Activated naive CD4-positive, alpha-beta T cell treated with anti-CD3 and anti-CD28 coated beads, Interleukin-2, amount 50 U/mL, for 24 hours (primary cell): ENCODE measurements at regions not wholly inside any gene's neighbourhood (a gene's known extent, or its start where the extent isn't known, plus 50 kb on each side); places are given as distances from the start of the nearest gene placed in this dataset.

Source experiments
- H3K27ac Mint-ChIP-seq: one replicate; pipeline ENCODE4 v1.8.0; 2021; ENCODE audit warnings: mild to moderate bottlenecking, mixed read lengths
- H3K27me3 Mint-ChIP-seq: one replicate; pipeline ENCODE4 v1.8.0; 2021; ENCODE audit warnings: mixed read lengths
- H3K36me3 Mint-ChIP-seq: one replicate; pipeline ENCODE4 v1.8.0; 2021; ENCODE audit warnings: mixed read lengths
- H3K4me1 Mint-ChIP-seq: one replicate; pipeline ENCODE4 v1.8.0; 2021; ENCODE audit warnings: mixed read lengths
- H3K4me3 Mint-ChIP-seq: one replicate; pipeline ENCODE4 v1.8.0; 2021; ENCODE audit warnings: mild to moderate bottlenecking, mixed read lengths
- H3K9me3 Mint-ChIP-seq: one replicate; pipeline ENCODE4 v1.8.0; 2021; ENCODE audit warnings: mixed read lengths

GRCh38 chr5:2455878-2456277, 295.6 kb downstream of the IRX2 start:
- H3K27me3 Mint-ChIP-seq: no peaks in the 10 kb centered on the region
- H3K4me1 Mint-ChIP-seq: no peaks in the 10 kb centered on the region
- H3K4me3 Mint-ChIP-seq: no peak overlapping the region
- peaks cover 2% of the 10 kb centered on the region for H3K36me3 Mint-ChIP-seq
- H3K27ac Mint-ChIP-seq: no peak overlapping the region
- no peaks in the 10 kb centered on the region for H3K9me3 Mint-ChIP-seq

- H3K4me3 Mint-ChIP-seq: no peak overlapping the region
- H3K9me3 Mint-ChIP-seq: no peaks in the 10 kb centered on the region
- H3K36me3 Mint-ChIP-seq: peaks cover under 1% of the 10 kb centered on the region
- H3K4me1 Mint-ChIP-seq: no peaks in the 10 kb centered on the region
- H3K27ac Mint-ChIP-seq: no peak overlapping the region
- H3K27me3 Mint-ChIP-seq: no peaks in the 10 kb centered on the region
Measured at GRCh38 chr5:2454876-2455275, 296.6 kb downstream of the IRX2 start.

- H3K27ac Mint-ChIP-seq: no peak overlapping the region
- H3K36me3 Mint-ChIP-seq: no peaks in the 10 kb centered on the region
- H3K9me3 Mint-ChIP-seq: no peaks in the 10 kb centered on the region
- no peak overlapping the region for H3K4me3 Mint-ChIP-seq
- H3K4me1 Mint-ChIP-seq: no peaks in the 10 kb centered on the region
- no peaks in the 10 kb centered on the region for H3K27me3 Mint-ChIP-seq
Measured at GRCh38 chr5:2453781-2454180, 297.7 kb downstream of the IRX2 start.

GRCh38 chr5:2451100-2451499, 300.4 kb downstream of the IRX2 start:
- Mint-ChIP-seq H3K27ac (no peak overlapping the region), H3K4me1 (no peaks in the 10 kb centered on the region), H3K27me3 (no peaks in the 10 kb centered on the region), H3K36me3 (no peaks in the 10 kb centered on the region), H3K9me3 (no peaks in the 10 kb centered on the region), H3K4me3 (no peak overlapping the region)

- H3K27ac Mint-ChIP-seq: no peak overlapping the region
- H3K9me3 Mint-ChIP-seq: no peaks in the 10 kb centered on the region
- H3K4me1 Mint-ChIP-seq: no peaks in the 10 kb centered on the region
Measured at GRCh38 chr5:2442496-2443354, 308.8 kb downstream of the IRX2 start.

GRCh38 chr5:2441495-2442180, 309.8 kb downstream of the IRX2 start:
- no peaks in the 10 kb centered on the region for H3K36me3 Mint-ChIP-seq
- H3K4me3 Mint-ChIP-seq: no peak overlapping the region
- H3K27ac Mint-ChIP-seq: no peak overlapping the region
- no peaks in the 10 kb centered on the region for H3K4me1 Mint-ChIP-seq
- no peaks in the 10 kb centered on the region for H3K27me3 Mint-ChIP-seq
- H3K9me3 Mint-ChIP-seq: no peaks in the 10 kb centered on the region

More at GRCh38 chr5:2442496-2443354, 308.8 kb downstream of the IRX2 start:
- Mint-ChIP-seq H3K4me3 (no peak overlapping the region), H3K27me3 (no peaks in the 10 kb centered on the region), H3K36me3 (no peaks in the 10 kb centered on the region)

GRCh38 chr5:2439608-2440007, 311.9 kb downstream of the IRX2 start:
- H3K9me3 Mint-ChIP-seq: no peaks in the 10 kb centered on the region
- H3K4me3 Mint-ChIP-seq: no peak overlapping the region
- H3K36me3 Mint-ChIP-seq: no peaks in the 10 kb centered on the region
- no peaks in the 10 kb centered on the region for H3K27me3 Mint-ChIP-seq
- no peaks in the 10 kb centered on the region for H3K4me1 Mint-ChIP-seq
- H3K27ac Mint-ChIP-seq: no peak overlapping the region

GRCh38 chr5:2433086-2433485, 318.4 kb downstream of the IRX2 start:
- H3K4me1 Mint-ChIP-seq: no peaks in the 10 kb centered on the region
- H3K27ac Mint-ChIP-seq: no peak overlapping the region
- no peaks in the 10 kb centered on the region for H3K36me3 Mint-ChIP-seq
- no peak overlapping the region for H3K4me3 Mint-ChIP-seq
- peaks cover 5% of the 10 kb centered on the region for H3K9me3 Mint-ChIP-seq
- no peaks in the 10 kb centered on the region for H3K27me3 Mint-ChIP-seq

GRCh38 chr5:2432076-2432920, 319.2 kb downstream of the IRX2 start:
- no peaks in the 10 kb centered on the region for H3K27me3 Mint-ChIP-seq
- H3K9me3 Mint-ChIP-seq: peaks cover 5% of the 10 kb centered on the region
- H3K4me1 Mint-ChIP-seq: no peaks in the 10 kb centered on the region
- H3K4me3 Mint-ChIP-seq: no peak overlapping the region
- H3K27ac Mint-ChIP-seq: no peak overlapping the region
- no peaks in the 10 kb centered on the region for H3K36me3 Mint-ChIP-seq

GRCh38 chr5:2430606-2431005, 320.9 kb downstream of the IRX2 start:
- Mint-ChIP-seq H3K27me3 (no peaks in the 10 kb centered on the region), H3K36me3 (no peaks in the 10 kb centered on the region), H3K27ac (no peak overlapping the region), H3K9me3 (peaks cover 5% of the 10 kb centered on the region), H3K4me3 (no peak overlapping the region), H3K4me1 (no peaks in the 10 kb centered on the region)

- Mint-ChIP-seq H3K27ac (no peak overlapping the region), H3K27me3 (no peaks in the 10 kb centered on the region), H3K9me3 (peaks cover 5% of the 10 kb centered on the region), H3K36me3 (no peaks in the 10 kb centered on the region), H3K4me3 (no peak overlapping the region), H3K4me1 (no peaks in the 10 kb centered on the region)
Measured at GRCh38 chr5:2427983-2428382, 323.5 kb downstream of the IRX2 start.

- no peak overlapping the region for H3K4me3 Mint-ChIP-seq
- no peaks in the 10 kb centered on the region for H3K36me3 Mint-ChIP-seq
- H3K27ac Mint-ChIP-seq: no peak overlapping the region
- no peaks in the 10 kb centered on the region for H3K27me3 Mint-ChIP-seq
- no peaks in the 10 kb centered on the region for H3K9me3 Mint-ChIP-seq
- H3K4me1 Mint-ChIP-seq: no peaks in the 10 kb centered on the region
Measured at GRCh38 chr5:2423634-2424033, 327.8 kb downstream of the IRX2 start.

GRCh38 chr5:2417301-2417700, 334.2 kb downstream of the IRX2 start:
- H3K9me3 Mint-ChIP-seq: no peaks in the 10 kb centered on the region
- H3K27ac Mint-ChIP-seq: no peak overlapping the region
- H3K4me1 Mint-ChIP-seq: no peaks in the 10 kb centered on the region
- H3K27me3 Mint-ChIP-seq: no peaks in the 10 kb centered on the region
- no peaks in the 10 kb centered on the region for H3K36me3 Mint-ChIP-seq
- no peak overlapping the region for H3K4me3 Mint-ChIP-seq

GRCh38 chr5:2415678-2416077, 335.8 kb downstream of the IRX2 start:
- Mint-ChIP-seq H3K36me3 (no peaks in the 10 kb centered on the region), H3K4me3 (no peak overlapping the region), H3K27ac (no peak overlapping the region), H3K9me3 (no peaks in the 10 kb centered on the region), H3K27me3 (no peaks in the 10 kb centered on the region), H3K4me1 (no peaks in the 10 kb centered on the region)

- H3K36me3 Mint-ChIP-seq: no peaks in the 10 kb centered on the region
- no peaks in the 10 kb centered on the region for H3K9me3 Mint-ChIP-seq
- no peak overlapping the region for H3K27ac Mint-ChIP-seq
- H3K4me1 Mint-ChIP-seq: no peaks in the 10 kb centered on the region
- no peaks in the 10 kb centered on the region for H3K27me3 Mint-ChIP-seq
- H3K4me3 Mint-ChIP-seq: no peak overlapping the region
Measured at GRCh38 chr5:2410451-2410850, 341.0 kb downstream of the IRX2 start.

- no peaks in the 10 kb centered on the region for H3K36me3 Mint-ChIP-seq
- H3K4me1 Mint-ChIP-seq: no peaks in the 10 kb centered on the region
- no peaks in the 10 kb centered on the region for H3K9me3 Mint-ChIP-seq
- no peak overlapping the region for H3K4me3 Mint-ChIP-seq
- H3K27me3 Mint-ChIP-seq: peaks cover 2% of the 10 kb centered on the region
- no peak overlapping the region for H3K27ac Mint-ChIP-seq
Measured at GRCh38 chr5:2403296-2403695, 348.2 kb downstream of the IRX2 start.
